K562 (cell line): ENCODE measurements at regions not wholly inside any gene's neighbourhood (a gene's known extent, or its start where the extent isn't known, plus 50 kb on each side); places are given as distances from the start of the nearest gene placed in this dataset.

Experiments used
- CC2D1A ChIP-seq: fragments of 450-650 bp; IDR thresholded peaks from 2 replicates; pipeline ENCODE4 v1.6.1; 2017; ENCODE audit warnings: mild to moderate bottlenecking
- GATA2 ChIP-seq: sonication (generic); formaldehyde crosslinking; IDR thresholded peaks from 2 replicates; pipeline ENCODE4 v1.4.0; 2020; ENCODE audit warnings: mild to moderate bottlenecking, missing genetic modification reagents
- HMGN3 ChIP-seq: IDR thresholded peaks from 2 replicates; pipeline ENCODE4 v1.6.1; 2011; ENCODE audit warnings: borderline replicate concordance, low read depth, mild to moderate bottlenecking, mixed read lengths, low read length; ENCODE audit not compliant: insufficient read length; ENCODE audit errors: extremely low read depth
- MED1 ChIP-seq: sonication (generic); formaldehyde crosslinking; IDR thresholded peaks from 2 replicates; pipeline ENCODE4 v1.8.1; 2023; ENCODE audit warnings: missing genetic modification reagents, borderline replicate concordance
- MXI1 ChIP-seq: IDR thresholded peaks from 2 replicates; pipeline ENCODE4 v1.6.1; 2011; ENCODE audit warnings: low read depth, mild to moderate bottlenecking, improper control_type of control experiment, low read length
- NFE2 ChIP-seq: IDR thresholded peaks from 2 replicates; pipeline ENCODE4 v1.6.1; 2014; ENCODE audit warnings: antibody characterized with exemption, low read depth
- NFE2L1 ChIP-seq: fragments of 450-650 bp; IDR thresholded peaks from 2 replicates; pipeline ENCODE4 v1.6.1; 2016; ENCODE audit warnings: missing genetic modification characterization, low read depth, mild to moderate bottlenecking, missing compliant biosample characterization, moderate library complexity, borderline replicate concordance
- RFX1 ChIP-seq: fragments of 450-650 bp; IDR thresholded peaks from 2 replicates; pipeline ENCODE4 v1.6.1; 2016; ENCODE audit warnings: mild to moderate bottlenecking, moderate library complexity
- YY1 ChIP-seq, 3 experiments: IDR thresholded peaks; 2 replicates each; pipeline ENCODE4 v1.6.1; 2011; ENCODE audit warnings: low read length in 2 of 3, mild to moderate bottlenecking in 2 of 3, moderate library complexity in 2 of 3, borderline replicate concordance in 1 of 3, control low read depth in 1 of 3, low read depth in 1 of 3; ENCODE audit not compliant: insufficient read depth in 3 of 3, insufficient replicate concordance in 2 of 3, control insufficient read depth in 1 of 3, insufficient read length in 1 of 3; ENCODE audit errors: extremely low read depth in 1 of 3
- ZBTB17 ChIP-seq: fragments of 450-650 bp; formaldehyde crosslinking; IDR thresholded peaks from 2 replicates; pipeline ENCODE4 v1.4.0; 2020; ENCODE audit warnings: mild to moderate bottlenecking
- ZFP36 ChIP-seq: fragments of 150-350 bp; IDR thresholded peaks from 2 replicates; pipeline ENCODE4 v1.6.1; 2018; ENCODE audit warnings: low read length, low read depth; ENCODE audit not compliant: partially characterized antibody
- ZNF316 ChIP-seq: fragments of 450-650 bp; IDR thresholded peaks from 2 replicates; pipeline ENCODE4 v1.6.1; 2016
- TF ChIP-seq, protein P1 (sequence below): fragments of 250-450 bp; sonication (Bioruptor Pico); IDR thresholded peaks from 2 replicates; pipeline ENCODE4 v1.5.0; 2022; ENCODE audit warnings: mild to moderate bottlenecking
- TF ChIP-seq, protein P2 (sequence below): fragments of 200-800 bp; sonication (Bioruptor generic); IDR thresholded peaks from 2 replicates; pipeline ENCODE4 v1.6.1; 2016; ENCODE audit warnings: missing genetic modification characterization, missing compliant biosample characterization
- TF ChIP-seq, protein P3 (sequence below): fragments of 200-800 bp; sonication (Bioruptor generic); IDR thresholded peaks from 2 replicates; pipeline ENCODE4 v1.6.1; 2017; ENCODE audit warnings: missing genetic modification characterization, missing compliant biosample characterization
- TF ChIP-seq, protein P4 (sequence below): IDR thresholded peaks from 2 replicates; pipeline ENCODE4 v1.6.1; 2016; ENCODE audit warnings: missing genetic modification characterization, missing compliant biosample characterization

DNA sequence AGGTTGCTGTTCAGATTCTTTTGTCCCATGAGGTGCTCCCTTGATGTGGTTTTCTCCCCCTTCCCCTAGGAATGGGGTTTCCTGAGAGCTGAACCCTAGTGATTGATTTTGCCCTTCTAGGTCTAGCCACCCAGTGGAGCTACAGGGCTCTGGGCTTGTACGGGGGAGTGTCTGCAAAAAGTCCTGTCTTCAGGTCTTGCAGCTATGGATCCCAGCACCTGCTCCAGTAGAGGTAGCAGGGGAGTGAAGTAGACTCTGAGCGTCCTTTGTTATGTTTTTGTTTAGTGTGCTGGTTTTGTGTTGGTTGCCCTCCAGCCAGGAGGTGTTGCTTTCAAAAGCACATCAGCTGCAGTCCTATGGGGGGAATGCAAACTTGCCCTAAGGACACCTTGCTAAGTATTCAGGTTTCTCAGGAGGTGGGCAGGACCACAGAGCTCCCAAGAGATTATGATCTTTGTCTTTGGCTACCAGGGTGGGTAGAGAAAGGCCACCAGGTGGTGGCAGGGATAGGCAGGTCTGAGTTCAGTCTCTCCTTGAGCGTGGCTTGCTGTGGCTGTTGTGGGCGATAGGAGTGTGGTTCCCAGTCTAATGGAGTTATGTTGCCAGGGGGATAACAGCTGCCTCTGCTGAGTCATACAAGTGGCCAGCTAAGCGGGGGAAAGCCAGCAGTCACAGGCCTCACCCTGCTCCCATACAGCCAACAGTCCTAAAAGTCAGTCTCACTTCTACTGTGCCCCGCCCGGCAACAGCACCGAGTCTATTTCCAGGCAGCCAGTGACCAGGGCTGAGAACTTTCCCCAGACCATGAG is 92.4 kb upstream of the JCAD start (continued):
- TF ChIP-seq MED1 (CRISPR knock-in tag) (no peak), ZBTB17 (no peak), CC2D1A (peak; percentile 18; the same call in 1 of the 2 replicates), HMGN3 (peak; percentile 32), ZFP36 (peak; percentile 23), RFX1 (peak; percentile 89), GATA2 (CRISPR knock-in tag) (peak; percentile 65), YY1 (IDR thresholded peaks at IDR 0.05; ENCODE audit: borderline replicate concordance in 1 of 3, control insufficient read depth in 1 of 3, extremely low read depth in 1 of 3, insufficient read depth in 3 of 3, insufficient read length in 1 of 3, insufficient replicate concordance in 2 of 3, low read depth in 1 of 3, low read length in 2 of 3) (peak in 1 of 3 experiments; percentile 15), MXI1 (peak; percentile 86), ZNF316 (peak; percentile 88), NFE2 (peak; percentile 97), NFE2L1 (tag) (0 out of 2 replicates have a peak, but pooled peaks have one; percentile 4)
- TF ChIP-seq, protein P1, sequence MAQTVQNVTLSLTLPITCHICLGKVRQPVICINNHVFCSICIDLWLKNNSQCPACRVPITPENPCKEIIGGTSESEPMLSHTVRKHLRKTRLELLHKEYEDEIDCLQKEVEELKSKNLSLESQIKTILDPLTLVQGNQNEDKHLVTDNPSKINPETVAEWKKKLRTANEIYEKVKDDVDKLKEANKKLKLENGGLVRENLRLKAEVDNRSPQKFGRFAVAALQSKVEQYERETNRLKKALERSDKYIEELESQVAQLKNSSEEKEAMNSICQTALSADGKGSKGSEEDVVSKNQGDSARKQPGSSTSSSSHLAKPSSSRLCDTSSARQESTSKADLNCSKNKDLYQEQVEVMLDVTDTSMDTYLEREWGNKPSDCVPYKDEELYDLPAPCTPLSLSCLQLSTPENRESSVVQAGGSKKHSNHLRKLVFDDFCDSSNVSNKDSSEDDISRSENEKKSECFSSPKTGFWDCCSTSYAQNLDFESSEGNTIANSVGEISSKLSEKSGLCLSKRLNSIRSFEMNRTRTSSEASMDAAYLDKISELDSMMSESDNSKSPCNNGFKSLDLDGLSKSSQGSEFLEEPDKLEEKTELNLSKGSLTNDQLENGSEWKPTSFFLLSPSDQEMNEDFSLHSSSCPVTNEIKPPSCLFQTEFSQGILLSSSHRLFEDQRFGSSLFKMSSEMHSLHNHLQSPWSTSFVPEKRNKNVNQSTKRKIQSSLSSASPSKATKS (CRISPR knock-in tag), result no peak
- TF ChIP-seq, protein P2, sequence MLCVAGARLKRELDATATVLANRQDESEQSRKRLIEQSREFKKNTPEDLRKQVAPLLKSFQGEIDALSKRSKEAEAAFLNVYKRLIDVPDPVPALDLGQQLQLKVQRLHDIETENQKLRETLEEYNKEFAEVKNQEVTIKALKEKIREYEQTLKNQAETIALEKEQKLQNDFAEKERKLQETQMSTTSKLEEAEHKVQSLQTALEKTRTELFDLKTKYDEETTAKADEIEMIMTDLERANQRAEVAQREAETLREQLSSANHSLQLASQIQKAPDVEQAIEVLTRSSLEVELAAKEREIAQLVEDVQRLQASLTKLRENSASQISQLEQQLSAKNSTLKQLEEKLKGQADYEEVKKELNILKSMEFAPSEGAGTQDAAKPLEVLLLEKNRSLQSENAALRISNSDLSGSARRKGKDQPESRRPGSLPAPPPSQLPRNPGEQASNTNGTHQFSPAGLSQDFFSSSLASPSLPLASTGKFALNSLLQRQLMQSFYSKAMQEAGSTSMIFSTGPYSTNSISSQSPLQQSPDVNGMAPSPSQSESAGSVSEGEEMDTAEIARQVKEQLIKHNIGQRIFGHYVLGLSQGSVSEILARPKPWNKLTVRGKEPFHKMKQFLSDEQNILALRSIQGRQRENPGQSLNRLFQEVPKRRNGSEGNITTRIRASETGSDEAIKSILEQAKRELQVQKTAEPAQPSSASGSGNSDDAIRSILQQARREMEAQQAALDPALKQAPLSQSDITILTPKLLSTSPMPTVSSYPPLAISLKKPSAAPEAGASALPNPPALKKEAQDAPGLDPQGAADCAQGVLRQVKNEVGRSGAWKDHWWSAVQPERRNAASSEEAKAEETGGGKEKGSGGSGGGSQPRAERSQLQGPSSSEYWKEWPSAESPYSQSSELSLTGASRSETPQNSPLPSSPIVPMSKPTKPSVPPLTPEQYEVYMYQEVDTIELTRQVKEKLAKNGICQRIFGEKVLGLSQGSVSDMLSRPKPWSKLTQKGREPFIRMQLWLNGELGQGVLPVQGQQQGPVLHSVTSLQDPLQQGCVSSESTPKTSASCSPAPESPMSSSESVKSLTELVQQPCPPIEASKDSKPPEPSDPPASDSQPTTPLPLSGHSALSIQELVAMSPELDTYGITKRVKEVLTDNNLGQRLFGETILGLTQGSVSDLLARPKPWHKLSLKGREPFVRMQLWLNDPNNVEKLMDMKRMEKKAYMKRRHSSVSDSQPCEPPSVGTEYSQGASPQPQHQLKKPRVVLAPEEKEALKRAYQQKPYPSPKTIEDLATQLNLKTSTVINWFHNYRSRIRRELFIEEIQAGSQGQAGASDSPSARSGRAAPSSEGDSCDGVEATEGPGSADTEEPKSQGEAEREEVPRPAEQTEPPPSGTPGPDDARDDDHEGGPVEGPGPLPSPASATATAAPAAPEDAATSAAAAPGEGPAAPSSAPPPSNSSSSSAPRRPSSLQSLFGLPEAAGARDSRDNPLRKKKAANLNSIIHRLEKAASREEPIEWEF, result 0 out of 2 replicates have a peak, but pooled peaks have one; percentile 31
- TF ChIP-seq, protein P3, sequence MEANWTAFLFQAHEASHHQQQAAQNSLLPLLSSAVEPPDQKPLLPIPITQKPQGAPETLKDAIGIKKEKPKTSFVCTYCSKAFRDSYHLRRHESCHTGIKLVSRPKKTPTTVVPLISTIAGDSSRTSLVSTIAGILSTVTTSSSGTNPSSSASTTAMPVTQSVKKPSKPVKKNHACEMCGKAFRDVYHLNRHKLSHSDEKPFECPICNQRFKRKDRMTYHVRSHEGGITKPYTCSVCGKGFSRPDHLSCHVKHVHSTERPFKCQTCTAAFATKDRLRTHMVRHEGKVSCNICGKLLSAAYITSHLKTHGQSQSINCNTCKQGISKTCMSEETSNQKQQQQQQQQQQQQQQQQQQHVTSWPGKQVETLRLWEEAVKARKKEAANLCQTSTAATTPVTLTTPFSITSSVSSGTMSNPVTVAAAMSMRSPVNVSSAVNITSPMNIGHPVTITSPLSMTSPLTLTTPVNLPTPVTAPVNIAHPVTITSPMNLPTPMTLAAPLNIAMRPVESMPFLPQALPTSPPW (CRISPR knock-in tag), result peak; percentile 43; the same call in 1 of the 2 replicates
- TF ChIP-seq, protein P4, sequence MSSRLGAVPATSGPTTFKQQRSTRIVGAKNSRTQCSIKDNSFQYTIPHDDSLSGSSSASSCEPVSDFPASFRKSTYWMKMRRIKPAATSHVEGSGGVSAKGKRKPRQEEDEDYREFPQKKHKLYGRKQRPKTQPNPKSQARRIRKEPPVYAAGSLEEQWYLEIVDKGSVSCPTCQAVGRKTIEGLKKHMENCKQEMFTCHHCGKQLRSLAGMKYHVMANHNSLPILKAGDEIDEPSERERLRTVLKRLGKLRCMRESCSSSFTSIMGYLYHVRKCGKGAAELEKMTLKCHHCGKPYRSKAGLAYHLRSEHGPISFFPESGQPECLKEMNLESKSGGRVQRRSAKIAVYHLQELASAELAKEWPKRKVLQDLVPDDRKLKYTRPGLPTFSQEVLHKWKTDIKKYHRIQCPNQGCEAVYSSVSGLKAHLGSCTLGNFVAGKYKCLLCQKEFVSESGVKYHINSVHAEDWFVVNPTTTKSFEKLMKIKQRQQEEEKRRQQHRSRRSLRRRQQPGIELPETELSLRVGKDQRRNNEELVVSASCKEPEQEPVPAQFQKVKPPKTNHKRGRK (tag), result no peak; the same call in 1 of the 2 replicates
